H9 (cell line): ENCODE measurements at regions not wholly inside any gene's neighbourhood (a gene's known extent, or its start where the extent isn't known, plus 50 kb on each side); places are given as distances from the start of the nearest gene placed in this dataset.

Experiments
- DNase-seq: peaks from one replicate; pipeline ENCODE4 v3.0.0-alpha.2; 2017
- H2AFZ ChIP-seq: one replicate; pipeline ENCODE4 v1.6.1; 2013; ENCODE audit warnings: mild to moderate bottlenecking, low read length, control low read depth, moderate library complexity
- H2AK5ac ChIP-seq: 2 replicates; pipeline ENCODE4 v1.6.1; 2013; ENCODE audit warnings: low read length, control low read depth, mixed read lengths; ENCODE audit not compliant: insufficient read length
- H2BK120ac ChIP-seq: one replicate; pipeline ENCODE4 v1.6.1; 2013; ENCODE audit warnings: low read depth, mild to moderate bottlenecking, low read length, control low read depth, inconsistent platforms; ENCODE audit not compliant: poor library complexity, severe bottlenecking
- H2BK12ac ChIP-seq: 2 replicates; pipeline ENCODE4 v1.6.1; 2013; ENCODE audit warnings: low read length, control low read depth, mixed read lengths, low read depth; ENCODE audit not compliant: insufficient read length
- H2BK15ac ChIP-seq: 2 replicates; pipeline ENCODE4 v1.6.1; 2013; ENCODE audit warnings: low read depth, low read length, control low read depth
- H2BK20ac ChIP-seq: one replicate; pipeline ENCODE4 v1.6.1; 2013; ENCODE audit warnings: low read depth, mild to moderate bottlenecking, low read length, control low read depth, inconsistent platforms; ENCODE audit not compliant: poor library complexity, severe bottlenecking
- H2BK5ac ChIP-seq: 2 replicates; pipeline ENCODE4 v1.6.1; 2013; ENCODE audit warnings: low read length, control low read depth, mixed read lengths; ENCODE audit not compliant: insufficient read length
- H3K14ac ChIP-seq: 2 replicates; pipeline ENCODE4 v1.6.1; 2013; ENCODE audit warnings: low read length, control low read depth; ENCODE audit not compliant: insufficient read depth
- H3K18ac ChIP-seq: 2 replicates; pipeline ENCODE4 v1.6.1; 2013; ENCODE audit warnings: low read depth, mild to moderate bottlenecking, mixed read lengths, low read length, control low read depth; ENCODE audit not compliant: insufficient read length
- H3K23ac ChIP-seq: 2 replicates; pipeline ENCODE4 v1.6.1; 2013; ENCODE audit warnings: low read length, control low read depth, mixed read lengths, low read depth; ENCODE audit not compliant: insufficient read length
- H3K23me2 ChIP-seq: 2 replicates; pipeline ENCODE4 v1.6.1; 2013; ENCODE audit warnings: low read depth, mild to moderate bottlenecking, mixed read lengths, low read length, control low read depth; ENCODE audit not compliant: insufficient read length, poor library complexity, severe bottlenecking
- H3K27ac ChIP-seq: 2 replicates; pipeline ENCODE4 v1.5.1; 2013; ENCODE audit warnings: low read length, control low read depth, mixed read lengths, low read depth; ENCODE audit not compliant: insufficient read length
- H3K27me3 ChIP-seq: 2 replicates; pipeline ENCODE4 v1.6.1; 2013; ENCODE audit warnings: low read length, control low read depth, inconsistent platforms; ENCODE audit not compliant: insufficient read depth
- H3K4ac ChIP-seq: 2 replicates; pipeline ENCODE4 v1.6.1; 2013; ENCODE audit warnings: low read depth, mild to moderate bottlenecking, control low read depth, inconsistent platforms, low read length, moderate library complexity
- H3K4me1 ChIP-seq: 2 replicates; pipeline ENCODE4 v1.6.1; 2013; ENCODE audit warnings: low read length, control low read depth, inconsistent platforms; ENCODE audit not compliant: insufficient read depth
- H3K4me2 ChIP-seq: 2 replicates; pipeline ENCODE4 v1.6.1; 2013; ENCODE audit warnings: low read length, control low read depth, mixed read lengths; ENCODE audit not compliant: insufficient read length, insufficient read depth
- H3K56ac ChIP-seq: 2 replicates; pipeline ENCODE4 v1.6.1; 2013; ENCODE audit warnings: low read depth, mild to moderate bottlenecking, mixed read lengths, low read length, control low read depth; ENCODE audit not compliant: insufficient read length
- H3K79me1 ChIP-seq: 2 replicates; pipeline ENCODE4 v1.6.1; 2013; ENCODE audit warnings: low read depth, mild to moderate bottlenecking, moderate library complexity, low read length, control low read depth, inconsistent platforms; ENCODE audit not compliant: insufficient read depth, poor library complexity, severe bottlenecking
- H3K79me2 ChIP-seq: 2 replicates; pipeline ENCODE4 v1.6.1; 2013; ENCODE audit warnings: low read length, control low read depth, inconsistent platforms; ENCODE audit not compliant: insufficient read depth
- H3K9ac ChIP-seq: 2 replicates; pipeline ENCODE4 v1.6.1; 2013; ENCODE audit warnings: low read length, control low read depth, mixed read lengths; ENCODE audit not compliant: insufficient read length; ENCODE audit errors: extremely low read depth
- H3K9me3 ChIP-seq: one replicate; pipeline ENCODE4 v1.6.1; 2013; ENCODE audit warnings: low read depth, low read length, inconsistent platforms; ENCODE audit not compliant: control insufficient read depth
- H3T11ph ChIP-seq: one replicate; pipeline ENCODE4 v1.6.1; 2013; ENCODE audit warnings: mild to moderate bottlenecking, low read length, control low read depth, inconsistent platforms
- H4K20me1 ChIP-seq: one replicate; pipeline ENCODE4 v1.6.1; 2013; ENCODE audit not compliant: control insufficient read depth, insufficient read length, insufficient read depth
- H4K5ac ChIP-seq: 2 replicates; pipeline ENCODE4 v1.6.1; 2013; ENCODE audit warnings: low read depth, mild to moderate bottlenecking, mixed read lengths, low read length, control low read depth; ENCODE audit not compliant: insufficient read length
- H4K8ac ChIP-seq: replicated peaks from 2 replicates; pipeline ENCODE4 v1.6.1; 2013; ENCODE audit warnings: low read length, control low read depth, mixed read lengths, low read depth; ENCODE audit not compliant: insufficient read length
- H4K91ac ChIP-seq: 2 replicates; pipeline ENCODE4 v1.6.1; 2013; ENCODE audit warnings: low read depth, mild to moderate bottlenecking, moderate library complexity, mixed read lengths, low read length, control low read depth; ENCODE audit not compliant: insufficient read length
- H3K27ac Mint-ChIP-seq, 3 experiments: 2 replicates in 2 of 3; 3 replicates in 1 of 3; pipeline ENCODE4 v1.8.0; 2020 to 2021; ENCODE audit warnings: mixed read lengths in 3 of 3, mild to moderate bottlenecking in 1 of 3, moderate library complexity in 1 of 3
- H3K27me3 Mint-ChIP-seq: 2 replicates; pipeline ENCODE4 v1.8.0; 2021; ENCODE audit warnings: low read depth, mild to moderate bottlenecking, moderate library complexity, mixed read lengths
- H3K36me3 Mint-ChIP-seq, 3 experiments: 2 replicates in 2 of 3; 3 replicates in 1 of 3; pipeline ENCODE4 v1.8.0; 2020 to 2021; ENCODE audit warnings: low read depth in 3 of 3, mixed read lengths in 3 of 3; ENCODE audit not compliant: insufficient read depth in 1 of 3
- H3K4me1 Mint-ChIP-seq, 2 experiments: 2 replicates each; pipeline ENCODE4 v1.8.0; 2020; ENCODE audit warnings: mixed read lengths in 2 of 2
- H3K4me3 Mint-ChIP-seq, 2 experiments: 2 replicates in 1 of 2; 3 replicates in 1 of 2; pipeline ENCODE4 v1.8.0; 2020 to 2021; ENCODE audit warnings: mild to moderate bottlenecking in 2 of 2, mixed read lengths in 2 of 2, moderate library complexity in 1 of 2
- H3K9me3 Mint-ChIP-seq, 2 experiments: 2 replicates in 1 of 2; 3 replicates in 1 of 2; pipeline ENCODE4 v1.8.0; 2020; ENCODE audit warnings: mild to moderate bottlenecking in 2 of 2, mixed read lengths in 2 of 2, moderate library complexity in 1 of 2
- WGBS: extraction: QIAGEN DNeasy Blood & Tissue Kit; methylation state at CpG from one replicate; pipeline ENCODE4 v1.1.7; 2013; ENCODE audit warnings: missing lambda C conversion rate, low lambda C conversion rate, mixed read lengths; ENCODE audit not compliant: insufficient read length; ENCODE audit errors: extremely low coverage; 5-methylcytosine and 5-hydroxymethylcytosine counted together
- TF ChIP-seq, protein P1 (sequence below): fragments of 200-600 bp; sonication (generic); conservative IDR thresholded peaks from 3 replicates; pipeline ENCODE4 v1.8.0; 2021; ENCODE audit warnings: antibody characterized with exemption, mild to moderate bottlenecking

GRCh38 chr5:169450464-169450863 is 133.1 kb upstream of the SPDL1 start:
- no peak overlapping the region for H2BK5ac ChIP-seq
- no peak overlapping the region for H3K18ac ChIP-seq
- H3K23ac ChIP-seq = no peak overlapping the region
- Mint-ChIP-seq H3K36me3 (no peaks in the 10 kb centered on the region), H3K9me3 (no peaks in the 10 kb centered on the region), H3K27me3 (no peaks in the 10 kb centered on the region), H3K27ac (no peak overlapping the region), H3K4me3 (no peak overlapping the region), H3K4me1 (no peaks in the 10 kb centered on the region)
- H2AK5ac ChIP-seq = no peak overlapping the region
- H3K27me3 ChIP-seq = no peaks in the 10 kb centered on the region
- H3K56ac ChIP-seq = no peak overlapping the region
- no peaks in the 10 kb centered on the region for H3K23me2 ChIP-seq
- H4K91ac ChIP-seq = no peak overlapping the region
- WGBS = no CpG with 5 or more reads among the region's 1 CpG
- H2AFZ ChIP-seq = no peak overlapping the region
- DNase-seq = no peak
- H2BK15ac ChIP-seq = no peak overlapping the region
- H3K4me2 ChIP-seq = no peak overlapping the region
- no peaks in the 10 kb centered on the region for H3K4me1 ChIP-seq
- H2BK20ac ChIP-seq = no peak overlapping the region
- H3K9ac ChIP-seq = no peak overlapping the region
- H3K9me3 ChIP-seq = no peaks in the 10 kb centered on the region
- H3T11ph ChIP-seq = no peak overlapping the region
- H3K14ac ChIP-seq = no peak overlapping the region
- H3K79me2 ChIP-seq = no peaks in the 10 kb centered on the region
- H4K5ac ChIP-seq = no peak overlapping the region
- no peaks in the 10 kb centered on the region for H3K79me1 ChIP-seq
- H2BK12ac ChIP-seq = no peak overlapping the region
- TF ChIP-seq, protein P1, sequence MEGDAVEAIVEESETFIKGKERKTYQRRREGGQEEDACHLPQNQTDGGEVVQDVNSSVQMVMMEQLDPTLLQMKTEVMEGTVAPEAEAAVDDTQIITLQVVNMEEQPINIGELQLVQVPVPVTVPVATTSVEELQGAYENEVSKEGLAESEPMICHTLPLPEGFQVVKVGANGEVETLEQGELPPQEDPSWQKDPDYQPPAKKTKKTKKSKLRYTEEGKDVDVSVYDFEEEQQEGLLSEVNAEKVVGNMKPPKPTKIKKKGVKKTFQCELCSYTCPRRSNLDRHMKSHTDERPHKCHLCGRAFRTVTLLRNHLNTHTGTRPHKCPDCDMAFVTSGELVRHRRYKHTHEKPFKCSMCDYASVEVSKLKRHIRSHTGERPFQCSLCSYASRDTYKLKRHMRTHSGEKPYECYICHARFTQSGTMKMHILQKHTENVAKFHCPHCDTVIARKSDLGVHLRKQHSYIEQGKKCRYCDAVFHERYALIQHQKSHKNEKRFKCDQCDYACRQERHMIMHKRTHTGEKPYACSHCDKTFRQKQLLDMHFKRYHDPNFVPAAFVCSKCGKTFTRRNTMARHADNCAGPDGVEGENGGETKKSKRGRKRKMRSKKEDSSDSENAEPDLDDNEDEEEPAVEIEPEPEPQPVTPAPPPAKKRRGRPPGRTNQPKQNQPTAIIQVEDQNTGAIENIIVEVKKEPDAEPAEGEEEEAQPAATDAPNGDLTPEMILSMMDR = no peak
- no peak overlapping the region for H4K8ac ChIP-seq
- H3K4ac ChIP-seq = no peak overlapping the region
- no peaks in the 10 kb centered on the region for H4K20me1 ChIP-seq
- no peak overlapping the region for H3K27ac ChIP-seq
- H2BK120ac ChIP-seq = no peak overlapping the region
